ENCODE measurements at regions not wholly inside any gene's neighbourhood (a gene's known extent, or its start where the extent isn't known, plus 50 kb on each side); places are given as distances from the start of the nearest gene placed in this dataset.

DNA sequence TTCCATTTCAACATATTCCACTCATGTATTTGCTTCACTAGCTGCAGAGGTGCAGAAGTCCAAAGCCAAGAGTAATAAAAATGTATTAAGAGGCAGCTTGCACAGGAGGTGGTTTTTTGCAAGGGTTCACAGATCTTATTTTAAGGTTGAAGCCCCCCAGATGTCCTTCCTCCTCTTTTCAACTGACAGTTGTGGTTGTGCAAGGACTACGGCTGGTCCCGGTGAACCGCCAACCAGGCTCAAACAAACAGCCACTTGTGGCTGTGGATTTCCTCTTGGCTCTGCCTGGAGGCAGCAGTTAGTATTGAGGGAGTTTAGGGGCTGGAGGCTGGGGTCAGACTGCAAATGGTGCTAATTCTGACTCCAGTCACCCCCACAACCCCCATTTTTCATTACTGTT is 240.7 kb upstream of the TBC1D5 start:
- Histone ChIP-seq H2BK5ac (ENCODE audit: insufficient read length, low read length) (no peak overlapping the region), H2BK12ac (ENCODE audit: insufficient read length, low read depth, low read length) (no peak overlapping the region), H3K4ac (ENCODE audit: low read depth, low read length) (no peak overlapping the region), H4K20me1 (ENCODE audit: control insufficient read depth, insufficient read depth, insufficient read length) (no peaks in the 10 kb centered on the region), H2BK15ac (ENCODE audit: low read depth, low read length) (no peak overlapping the region), H3K9me3 (ENCODE audit: control insufficient read depth, low read depth, low read length) (no peaks in the 10 kb centered on the region), H2BK20ac (ENCODE audit: low read depth, low read length, poor library complexity, severe bottlenecking) (no peak overlapping the region), H3K9ac (ENCODE audit: extremely low read depth, insufficient read length, low read length) (no peak overlapping the region), H3K23me2 (ENCODE audit: insufficient read length, low read depth, low read length, poor library complexity, severe bottlenecking) (no peaks in the 10 kb centered on the region), H3T11ph (ENCODE audit: low read length) (no peak overlapping the region), H3K4me2 (ENCODE audit: insufficient read depth, insufficient read length, low read length) (no peak overlapping the region), H4K8ac (replicated peaks; ENCODE audit: insufficient read length, low read depth, low read length) (no peak overlapping the region), H3K27me3 (ENCODE audit: insufficient read depth, low read length) (no peaks in the 10 kb centered on the region), H2AFZ (ENCODE audit: low read length) (no peak overlapping the region), H2AK5ac (ENCODE audit: insufficient read length, low read length) (no peak overlapping the region), H3K56ac (ENCODE audit: insufficient read length, low read depth, low read length) (no peak overlapping the region), H3K27ac (ENCODE audit: insufficient read length, low read depth, low read length) (no peak overlapping the region), H3K79me1 (ENCODE audit: insufficient read depth, low read depth, low read length, poor library complexity, severe bottlenecking) (no peaks in the 10 kb centered on the region), H3K18ac (ENCODE audit: insufficient read length, low read depth, low read length) (no peak overlapping the region), H3K23ac (ENCODE audit: insufficient read length, low read depth, low read length) (no peak overlapping the region), H3K14ac (ENCODE audit: insufficient read depth, low read length) (no peak overlapping the region), H4K5ac (ENCODE audit: insufficient read length, low read depth, low read length) (no peak overlapping the region), H4K91ac (ENCODE audit: insufficient read length, low read depth, low read length) (no peak overlapping the region), H3K79me2 (ENCODE audit: insufficient read depth, low read length) (no peaks in the 10 kb centered on the region), H3K4me1 (ENCODE audit: insufficient read depth, low read length) (no peaks in the 10 kb centered on the region), H2BK120ac (ENCODE audit: low read depth, low read length, poor library complexity, severe bottlenecking) (no peak overlapping the region)
- DNase-seq, result no peak
- Mint-ChIP-seq H3K9me3 (no peaks in the 10 kb centered on the region), H3K27me3 (ENCODE audit: low read depth) (no peaks in the 10 kb centered on the region), H3K4me3 (no peak overlapping the region), H3K27ac (no peak overlapping the region), H3K36me3 (ENCODE audit: insufficient read depth in 1 of 3, low read depth in 3 of 3) (no peaks in the 10 kb centered on the region), H3K4me1 (peaks cover 0 to 3% of the 10 kb centered on the region in 2 experiments; a peak in 1 of 4 replicates)
- WGBS (ENCODE audit: extremely low coverage, insufficient read length, low lambda C conversion rate), result no CpG with 5 or more reads among the region's 3 CpGs
- TF ChIP-seq, protein P1, sequence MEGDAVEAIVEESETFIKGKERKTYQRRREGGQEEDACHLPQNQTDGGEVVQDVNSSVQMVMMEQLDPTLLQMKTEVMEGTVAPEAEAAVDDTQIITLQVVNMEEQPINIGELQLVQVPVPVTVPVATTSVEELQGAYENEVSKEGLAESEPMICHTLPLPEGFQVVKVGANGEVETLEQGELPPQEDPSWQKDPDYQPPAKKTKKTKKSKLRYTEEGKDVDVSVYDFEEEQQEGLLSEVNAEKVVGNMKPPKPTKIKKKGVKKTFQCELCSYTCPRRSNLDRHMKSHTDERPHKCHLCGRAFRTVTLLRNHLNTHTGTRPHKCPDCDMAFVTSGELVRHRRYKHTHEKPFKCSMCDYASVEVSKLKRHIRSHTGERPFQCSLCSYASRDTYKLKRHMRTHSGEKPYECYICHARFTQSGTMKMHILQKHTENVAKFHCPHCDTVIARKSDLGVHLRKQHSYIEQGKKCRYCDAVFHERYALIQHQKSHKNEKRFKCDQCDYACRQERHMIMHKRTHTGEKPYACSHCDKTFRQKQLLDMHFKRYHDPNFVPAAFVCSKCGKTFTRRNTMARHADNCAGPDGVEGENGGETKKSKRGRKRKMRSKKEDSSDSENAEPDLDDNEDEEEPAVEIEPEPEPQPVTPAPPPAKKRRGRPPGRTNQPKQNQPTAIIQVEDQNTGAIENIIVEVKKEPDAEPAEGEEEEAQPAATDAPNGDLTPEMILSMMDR (conservative IDR thresholded peaks at IDR 0.05), result no peak
